GM18520 (cell line): ENCODE measurements at regions not wholly inside any gene's neighbourhood (a gene's known extent, or its start where the extent isn't known, plus 50 kb on each side); places are given as distances from the start of the nearest gene placed in this dataset.
"Not testable (repeated sequence)": the region's sequence is repeated elsewhere in the genome, so short reads cannot be mapped to it uniquely, and the experiment has no call there.

Experiments
- ATAC-seq: cut with Tn5 transposase; IDR thresholded peaks from one replicate; pipeline ENCODE4 v1.9.1; 2021; ENCODE audit not compliant: unreplicated experiment

GRCh38 chr14:106349678-106350457, 823.5 kb downstream of the TMEM121 start:
- ATAC-seq: not testable (repeated sequence)

GRCh38 chr14:106355007-106355791, 828.8 kb downstream of the TMEM121 start:
- ATAC-seq: not testable (repeated sequence)

- not testable (repeated sequence) for ATAC-seq
Measured at GRCh38 chr14:106355881-106356642, 829.7 kb downstream of the TMEM121 start.

GRCh38 chr14:106356643-106356930, 830.2 kb downstream of the TMEM121 start:
- not testable (repeated sequence) for ATAC-seq

- not testable (repeated sequence) for ATAC-seq
Measured at GRCh38 chr14:106359157-106359887, 832.9 kb downstream of the TMEM121 start.

- ATAC-seq: not testable (repeated sequence)
Measured at GRCh38 chr14:106365371-106365770, 839.0 kb downstream of the TMEM121 start.

GRCh38 chr14:106365894-106366293, 839.5 kb downstream of the TMEM121 start:
- not testable (repeated sequence) for ATAC-seq

GRCh38 chr14:106366971-106367370, 840.6 kb downstream of the TMEM121 start:
- not testable (repeated sequence) for ATAC-seq

- not testable (repeated sequence) for ATAC-seq
Measured at GRCh38 chr14:106369456-106369855, 843.1 kb downstream of the TMEM121 start.

- no peak for ATAC-seq
Measured at GRCh38 chr14:106372870-106373652, 846.7 kb downstream of the TMEM121 start.

- ATAC-seq: not testable (repeated sequence)
Measured at GRCh38 chr14:106373653-106374110, 847.3 kb downstream of the TMEM121 start.

GRCh38 chr14:106377432-106377831, 851.0 kb downstream of the TMEM121 start:
- ATAC-seq: no peak

- no peak for ATAC-seq
Measured at GRCh38 chr14:106378191-106378590, 851.8 kb downstream of the TMEM121 start.

- ATAC-seq: no peak
Measured at GRCh38 chr14:106380740-106381139, 854.4 kb downstream of the TMEM121 start.

GRCh38 chr14:106389186-106389585, 862.8 kb downstream of the TMEM121 start:
- ATAC-seq: not testable (repeated sequence)

GRCh38 chr14:106390401-106390800, 864.0 kb downstream of the TMEM121 start:
- ATAC-seq: no peak

GRCh38 chr14:106390947-106391346, 864.6 kb downstream of the TMEM121 start:
- no peak for ATAC-seq

GRCh38 chr14:106393742-106394141, 867.4 kb downstream of the TMEM121 start:
- ATAC-seq: no peak

- ATAC-seq: no peak
Measured at GRCh38 chr14:106395456-106396050, 869.2 kb downstream of the TMEM121 start.
